HPDE6-E6E7 (cell line): ENCODE measurements at regions not wholly inside any gene's neighbourhood (a gene's known extent, or its start where the extent isn't known, plus 50 kb on each side); places are given as distances from the start of the nearest gene placed in this dataset.
A peak's percentile ranks its signal among the peaks of the same experiment; 100 is the strongest.
"Not testable (repeated sequence)": the region's sequence is repeated elsewhere in the genome, so short reads cannot be mapped to it uniquely, and the experiment has no call there.

Experiments
- DNase-seq: peaks from one replicate; pipeline ENCODE4 v3.0.0; 2011; ENCODE audit warnings: missing footprints; ENCODE audit errors: extremely low spot score

DNA sequence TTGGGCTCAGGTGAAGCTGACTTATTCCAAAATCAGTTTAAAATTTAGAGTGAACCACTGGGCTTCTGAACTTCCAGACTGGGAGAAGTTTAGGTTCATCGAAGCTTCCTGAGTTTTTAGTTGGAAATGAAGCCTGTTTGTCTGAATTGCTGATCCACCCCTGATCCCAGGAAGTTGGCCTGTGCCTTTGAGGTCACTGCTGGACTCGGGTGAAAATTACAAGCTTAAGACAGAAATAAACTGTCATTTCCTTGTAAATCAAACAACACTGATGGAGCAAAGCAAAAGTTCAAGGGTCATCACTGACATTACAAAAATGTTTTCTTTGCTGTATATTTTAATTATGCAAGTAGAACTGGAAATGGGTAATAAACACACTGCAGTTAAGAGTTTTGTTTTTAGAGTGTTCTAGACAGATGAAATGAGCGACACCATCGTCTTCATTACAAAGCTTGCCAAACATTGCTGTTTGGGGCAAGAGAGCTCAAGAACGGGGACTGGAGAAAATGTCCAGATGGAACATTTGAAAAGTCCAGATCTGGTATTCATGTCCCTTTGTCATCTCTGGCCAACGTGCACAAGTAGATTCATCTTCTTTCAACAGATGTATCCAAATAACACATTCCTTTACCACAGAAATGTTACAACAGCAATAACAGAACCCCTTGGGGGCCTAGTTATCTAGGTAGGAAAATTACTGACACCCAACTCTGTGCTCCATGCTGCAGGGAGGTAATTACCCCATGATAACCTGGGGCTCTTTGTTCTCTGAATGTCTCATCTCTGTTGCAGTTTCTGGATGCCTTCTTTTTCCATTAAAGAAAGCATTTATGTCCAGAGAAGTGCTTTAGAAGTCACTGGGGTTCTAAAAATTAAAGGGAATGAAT, 142.4 kb upstream of the ERCC6L2 start:
- DNase-seq, result no peak

DNA sequence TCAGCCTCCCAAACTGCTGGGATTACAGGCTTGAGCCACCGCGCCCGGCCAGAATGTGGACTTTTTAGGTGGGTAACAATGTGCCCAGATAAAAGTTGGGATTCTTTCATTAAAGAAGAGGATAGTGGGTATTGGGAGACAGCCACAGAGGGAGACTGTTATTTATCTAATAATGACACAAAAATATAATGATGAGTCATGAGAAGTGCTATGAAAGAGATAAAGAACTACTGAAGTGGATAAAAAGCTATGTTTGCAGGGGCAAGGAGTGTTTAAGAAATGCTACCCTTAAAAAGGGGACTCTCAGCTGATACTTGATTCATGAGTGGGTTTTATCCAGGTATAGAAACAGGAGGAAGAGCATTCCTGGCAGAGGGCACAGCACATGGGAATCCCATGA, 143.6 kb upstream of the ERCC6L2 start:
- no peak for DNase-seq

DNA sequence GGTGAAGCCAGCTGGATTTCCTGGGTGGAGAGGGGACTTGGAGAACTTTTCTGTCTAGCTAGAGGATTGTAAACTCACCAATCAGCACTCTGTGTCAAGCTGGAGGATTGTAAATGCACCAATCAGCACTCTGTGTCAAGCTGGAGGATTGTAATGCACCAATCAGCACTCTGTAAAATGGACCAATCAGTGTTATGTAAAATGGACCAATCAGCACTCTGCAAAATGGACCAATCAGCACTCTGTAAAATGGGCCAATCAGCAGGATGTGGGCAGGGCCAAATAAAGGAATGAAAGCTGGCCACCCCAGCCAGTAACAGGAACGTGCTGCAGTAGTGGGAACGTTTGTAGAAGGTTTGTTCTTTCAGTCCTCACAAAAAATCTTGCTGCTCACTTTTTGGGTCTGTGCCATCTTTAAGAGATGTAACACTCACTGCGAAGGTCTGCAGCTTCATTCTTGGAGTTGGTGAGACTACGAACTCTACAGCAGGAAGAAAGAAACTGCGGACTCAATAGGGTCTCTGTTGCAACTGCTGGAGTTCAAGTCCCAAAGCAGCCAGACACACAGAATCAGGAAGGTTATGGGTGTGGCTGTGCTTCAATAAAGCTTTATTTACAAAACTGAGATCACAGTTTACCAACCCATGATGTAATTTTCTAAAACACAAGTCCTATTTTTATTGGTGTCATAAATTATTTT, 145.7 kb upstream of the ERCC6L2 start:
- no peak for DNase-seq

DNA sequence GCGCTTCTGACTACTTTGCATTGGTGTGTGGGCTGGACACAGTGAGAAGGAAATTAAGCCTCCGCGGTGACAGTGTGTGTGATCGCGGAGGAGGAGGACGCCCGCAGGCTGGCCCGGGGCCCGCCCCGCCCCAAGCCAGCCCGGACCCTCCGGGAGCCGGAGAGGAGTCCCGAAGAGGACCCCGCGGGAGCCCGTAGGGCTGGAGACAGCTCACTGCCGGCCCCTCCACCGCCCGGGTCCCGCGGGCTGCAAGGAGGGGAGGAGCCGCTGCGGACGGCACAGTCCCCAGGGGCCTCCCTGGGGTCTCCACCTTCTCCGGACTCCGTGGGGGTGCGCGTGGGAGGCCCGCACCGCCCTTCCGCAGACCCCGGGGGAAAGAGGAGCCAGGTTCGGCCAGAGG, 146.4 kb upstream of the ERCC6L2 start:
- DNase-seq, result no peak

- DNase-seq, result no peak
Measured at GRCh38 chr9:95727947-95728520, 147.5 kb upstream of the ERCC6L2 start.

- DNase-seq, result peak; percentile 25
Measured at GRCh38 chr9:95726756-95727155, 148.7 kb upstream of the ERCC6L2 start.

DNA sequence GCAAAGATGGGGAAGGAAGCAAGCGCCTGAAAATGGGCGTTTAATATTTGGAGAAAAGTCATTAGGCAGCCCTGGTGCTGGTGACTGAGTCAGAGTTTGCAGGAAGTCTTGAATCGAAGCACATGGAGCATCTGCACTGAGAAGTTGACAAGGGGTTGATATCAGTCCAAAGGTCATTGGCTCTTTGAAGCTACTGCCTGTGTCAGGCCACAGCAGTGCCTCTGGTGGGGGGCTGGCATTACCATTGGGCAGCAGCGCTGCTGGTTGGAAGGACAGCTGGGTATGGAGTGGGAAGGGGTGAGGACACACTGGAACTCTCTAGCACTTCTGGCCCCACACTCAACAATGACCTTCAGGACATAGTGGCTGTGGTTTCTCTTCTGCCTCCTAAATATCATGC, 150.4 kb upstream of the ERCC6L2 start:
- no peak for DNase-seq

DNA sequence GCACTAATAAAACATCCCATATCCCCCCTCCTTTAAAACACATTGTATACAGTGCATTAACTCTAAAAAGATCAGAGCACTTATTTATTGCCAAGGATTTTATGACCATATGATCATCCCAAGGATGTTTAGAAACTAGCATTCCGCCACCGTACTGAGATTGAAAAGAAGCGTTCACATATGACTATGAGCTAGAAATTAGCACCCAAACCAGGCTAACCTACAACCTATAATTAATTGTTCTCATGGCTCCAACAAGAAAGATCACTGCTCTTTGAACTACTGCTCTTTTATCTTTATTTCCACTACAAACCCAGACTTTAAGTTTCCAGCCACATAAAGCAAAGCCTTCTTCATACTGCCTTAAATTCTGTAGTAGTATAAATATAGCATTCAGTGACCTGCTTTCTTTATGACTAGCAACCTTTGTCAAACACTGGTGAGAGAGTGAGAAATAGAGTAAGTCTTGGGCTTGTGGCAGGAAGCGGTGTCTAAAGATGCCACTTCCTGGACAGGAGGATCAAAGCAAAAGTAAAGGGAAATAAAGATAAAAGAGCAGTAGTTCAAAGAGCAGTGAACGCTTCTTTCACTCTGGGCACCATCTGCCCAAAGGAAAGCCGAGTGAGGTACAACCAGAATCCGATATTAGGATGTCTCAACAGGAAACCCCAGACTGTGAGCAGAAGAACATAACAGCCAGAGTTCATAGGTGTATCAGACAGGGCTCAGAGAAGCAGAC, 151.1 kb upstream of the ERCC6L2 start:
- no peak for DNase-seq

DNA sequence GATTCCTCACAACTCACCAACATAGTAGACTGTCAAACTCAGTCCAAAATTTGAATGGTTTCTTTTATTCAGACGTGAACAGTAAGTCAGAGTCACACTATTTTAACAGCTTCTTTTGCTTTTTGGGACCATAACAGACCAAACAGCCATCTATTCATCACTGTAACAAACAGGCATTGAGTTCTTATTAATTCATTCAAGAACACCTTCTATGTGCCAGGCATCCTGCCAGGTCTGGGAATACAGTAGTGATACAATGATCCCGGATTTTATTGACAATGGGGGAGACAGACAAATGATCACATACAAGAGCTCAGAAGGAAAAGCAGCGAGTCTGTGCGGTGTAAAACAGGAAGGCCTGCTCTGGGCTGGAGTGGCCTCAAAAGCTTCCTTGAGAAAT, 153.3 kb upstream of the ERCC6L2 start:
- no peak for DNase-seq

DNA sequence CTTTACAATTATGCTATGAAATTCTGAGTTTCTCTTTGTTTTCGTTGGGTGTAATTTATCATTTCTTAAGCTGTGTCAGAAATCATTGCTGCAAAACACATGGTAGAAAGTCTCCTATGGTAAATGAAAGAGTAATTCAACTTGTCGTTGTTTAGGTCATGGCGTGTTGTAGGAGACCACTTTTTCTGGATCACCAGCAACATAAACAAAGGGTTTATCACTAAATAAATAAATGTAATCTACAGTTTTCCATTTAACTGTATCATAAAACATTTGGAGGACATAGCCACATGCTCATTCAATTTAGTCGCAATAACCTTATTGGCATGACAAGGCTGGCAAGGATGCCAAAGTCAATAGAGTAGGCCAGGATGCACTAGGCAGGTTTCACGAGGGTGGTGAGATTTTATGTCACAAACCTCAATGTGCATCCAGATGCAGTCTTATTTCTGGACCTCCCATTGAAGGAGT, 154.4 kb upstream of the ERCC6L2 start:
- no peak for DNase-seq

DNA sequence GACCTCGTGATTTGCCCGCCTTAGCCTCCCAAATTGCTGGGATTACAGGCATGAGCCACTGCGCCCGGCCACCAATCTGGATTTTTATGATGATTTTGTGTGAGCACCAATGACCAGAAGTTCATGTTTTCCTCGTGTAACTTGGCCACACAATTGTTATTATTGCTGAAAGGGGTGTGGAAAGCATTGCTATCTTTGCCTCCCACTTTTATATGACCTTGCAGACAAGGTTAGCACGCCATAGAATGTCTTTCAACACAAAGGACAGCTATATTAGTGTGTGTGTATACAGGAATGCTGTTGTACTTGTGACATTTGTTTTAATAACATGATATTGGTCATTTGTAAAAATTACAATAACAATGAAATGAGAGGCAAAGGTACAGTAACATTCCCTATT, 155.0 kb upstream of the ERCC6L2 start:
- DNase-seq, result no peak

GRCh38 chr9:95719354-95719753, 156.1 kb upstream of the ERCC6L2 start:
- DNase-seq, result no peak

DNA sequence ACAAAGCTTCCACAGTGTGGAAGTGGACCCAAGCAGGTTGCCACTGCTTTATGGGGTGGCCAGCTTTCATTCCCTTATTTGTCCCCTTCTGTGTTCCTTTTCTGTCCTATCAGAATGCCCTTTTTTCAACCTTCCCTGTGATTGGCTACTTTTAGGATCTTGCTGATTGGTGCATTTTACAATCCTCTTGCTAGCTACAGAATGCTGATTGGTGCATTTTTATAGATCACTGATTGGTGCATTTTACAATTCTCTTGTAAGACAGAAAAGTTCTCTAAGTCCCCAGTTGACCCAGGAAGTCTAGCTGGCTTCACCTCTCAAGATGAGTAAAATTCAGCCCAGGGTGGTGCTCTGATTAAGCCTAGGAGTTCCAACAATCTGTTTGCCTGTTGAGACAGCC, 157.2 kb upstream of the ERCC6L2 start:
- no peak for DNase-seq

GRCh38 chr9:95715868-95716435, 159.5 kb upstream of the ERCC6L2 start:
- DNase-seq, result no peak

DNA sequence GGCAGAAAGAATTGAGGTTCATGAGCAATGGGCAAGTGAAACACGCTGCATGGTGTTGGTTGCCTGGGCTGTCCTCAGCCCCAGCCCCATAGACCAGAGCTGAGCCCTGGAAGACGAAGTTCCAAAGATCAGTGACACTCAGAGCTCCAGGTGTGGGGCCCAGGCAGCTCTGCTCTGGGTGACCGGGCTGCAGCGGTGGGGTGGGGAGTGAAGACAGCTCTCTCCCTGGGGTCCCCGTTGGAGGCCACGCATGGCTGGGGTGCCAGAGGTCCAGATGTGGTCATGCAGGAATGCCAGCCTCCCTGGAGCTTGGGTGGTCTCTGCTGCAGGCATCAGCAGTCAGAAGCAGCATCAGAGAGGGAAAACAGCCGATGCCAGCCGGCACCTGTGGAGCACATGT, 165.0 kb upstream of the ERCC6L2 start:
- no peak for DNase-seq

DNA sequence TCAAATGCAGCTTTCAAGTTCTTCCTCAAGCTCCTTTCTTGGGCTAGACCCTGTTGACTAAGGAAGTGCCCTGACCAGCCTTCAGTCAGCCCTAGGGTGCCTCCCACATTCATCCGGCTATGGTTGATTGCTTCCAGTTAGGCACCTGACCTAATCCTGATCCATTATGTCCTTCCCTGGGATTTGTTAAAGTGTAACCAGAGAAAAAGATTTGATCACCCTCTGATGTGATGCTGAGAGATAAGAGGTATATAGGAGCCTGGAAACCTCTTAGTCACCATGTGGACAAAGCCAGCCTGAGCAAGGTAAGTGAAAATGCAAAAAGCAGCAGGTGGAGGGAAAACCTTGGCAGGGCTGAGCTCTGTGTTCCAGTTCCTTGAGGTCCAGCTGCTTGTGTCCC, 178.8 kb upstream of the ERCC6L2 start:
- DNase-seq, result no peak

DNA sequence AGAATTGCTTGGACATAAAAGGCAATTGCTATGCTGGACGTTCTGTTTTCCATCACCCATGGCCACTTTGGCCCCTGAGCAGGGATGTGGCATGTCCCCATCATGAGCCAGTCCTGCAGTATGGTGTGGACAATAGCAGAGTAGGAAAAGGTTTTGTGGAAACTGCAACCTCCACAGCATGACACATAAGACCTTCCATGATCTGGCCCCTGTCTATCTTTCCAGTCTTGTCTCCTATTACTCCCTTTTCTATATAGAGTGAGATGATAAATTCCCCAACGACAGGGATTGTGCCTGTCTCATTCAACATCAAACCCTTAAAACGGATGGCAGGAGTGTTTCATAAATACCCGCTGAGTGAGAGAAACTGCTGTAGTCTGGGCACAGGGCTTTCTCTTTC, 174.7 kb upstream of the PTCH1 start:
- DNase-seq, result no peak

DNA sequence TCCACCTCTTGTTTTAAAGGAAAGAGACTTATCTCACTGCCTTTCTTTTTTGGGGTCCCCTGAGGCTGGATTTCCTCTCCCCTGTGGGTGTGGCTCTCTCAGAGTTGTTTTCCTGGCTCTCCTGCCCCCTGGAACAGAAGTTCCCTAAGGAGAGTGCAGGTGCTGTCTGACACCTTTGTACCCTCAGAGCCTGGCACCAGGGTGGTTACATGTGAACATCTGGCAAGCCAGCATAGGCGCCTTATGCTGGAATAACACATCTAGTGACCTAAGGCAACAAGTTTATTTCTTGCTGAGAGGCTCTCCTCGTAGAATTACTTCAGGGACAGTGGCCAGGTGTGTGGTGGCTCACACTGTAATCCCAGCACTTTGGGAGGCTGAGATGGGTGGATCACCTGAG, 172.9 kb upstream of the PTCH1 start:
- DNase-seq, result no peak

- DNase-seq, result no peak
Measured at GRCh38 chr9:95684516-95684915, 167.7 kb upstream of the PTCH1 start.

DNA sequence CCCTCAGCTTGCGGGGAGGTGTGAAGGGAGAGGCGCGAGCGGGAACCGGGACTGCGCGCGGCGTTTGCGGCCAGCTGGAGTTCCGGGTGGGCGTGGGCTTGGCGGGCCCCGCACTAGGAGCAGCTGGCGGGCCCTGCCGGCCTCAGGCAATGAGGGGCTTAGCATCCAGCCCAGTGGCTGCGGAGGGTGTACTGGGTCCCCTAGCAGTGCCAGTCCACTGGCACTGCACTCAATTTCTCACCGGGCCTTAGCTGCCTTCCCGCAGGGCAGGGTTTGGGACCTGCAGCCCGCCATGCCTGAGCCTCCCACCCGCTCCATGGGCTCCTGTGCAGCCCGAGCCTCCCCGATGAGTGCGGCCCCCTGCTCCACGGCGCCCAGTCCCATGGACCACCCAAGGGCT, 163.5 kb upstream of the PTCH1 start:
- not testable (repeated sequence) for DNase-seq

DNA sequence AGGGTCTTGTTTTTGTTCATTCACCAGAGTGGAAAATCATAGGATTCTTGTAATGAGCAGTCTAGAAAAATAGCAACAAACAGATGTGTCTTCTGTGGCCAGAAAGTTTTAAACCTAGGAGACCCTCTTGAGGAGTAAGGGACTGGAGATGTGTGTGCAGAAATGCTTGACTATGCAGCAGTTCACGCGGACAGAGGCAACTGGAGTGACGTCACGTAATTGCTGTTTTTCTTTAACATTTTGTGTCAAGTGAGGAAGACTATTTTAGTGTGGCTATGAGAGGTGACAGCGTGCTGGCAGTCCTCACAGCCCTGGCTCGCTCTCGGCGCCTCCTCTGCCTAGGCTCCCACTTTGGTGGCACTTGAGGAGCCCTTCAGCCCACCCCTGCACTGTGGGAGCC, 163.1 kb upstream of the PTCH1 start:
- DNase-seq, result no peak

DNA sequence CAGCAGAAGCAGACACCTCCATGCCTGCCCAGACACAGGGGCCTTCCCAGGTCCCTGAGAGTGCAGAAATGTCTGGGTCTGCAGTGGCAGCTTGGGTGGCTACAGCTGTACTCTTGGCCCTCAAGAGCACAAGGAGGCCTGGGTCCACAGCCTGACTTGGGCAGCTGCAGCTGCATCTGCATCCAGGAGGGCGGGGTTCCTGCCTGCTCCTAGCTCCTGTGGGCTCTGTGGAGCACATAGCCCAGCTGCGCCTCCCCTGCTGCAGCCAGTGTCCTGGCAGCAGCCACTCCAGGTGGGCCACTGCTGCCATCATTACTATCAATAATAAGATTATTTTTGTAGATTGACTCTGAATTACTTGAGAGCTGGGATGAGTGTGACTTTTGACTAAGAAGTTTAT, 162.0 kb upstream of the PTCH1 start:
- DNase-seq, result no peak
